ENCODE measurements at regions not wholly inside any gene's neighbourhood (a gene's known extent, or its start where the extent isn't known, plus 50 kb on each side); places are given as distances from the start of the nearest gene placed in this dataset.

- TF ChIP-seq CTCF (IDR thresholded peaks at IDR 0.05) (no peak), POLR2AphosphoS5 (IDR thresholded peaks at IDR 0.05) (no peak), POLR2A (IDR thresholded peaks at IDR 0.05) (no peak), EP300 (IDR thresholded peaks at IDR 0.05) (no peak)
These were observed 191.9 kb downstream of the C7orf25 start for GRCh38 chr7:42720012-42720411.

All from gastroesophageal sphincter (tissue), 3 donors.